Ishikawa (cell line): ENCODE measurements at regions not wholly inside any gene's neighbourhood (a gene's known extent, or its start where the extent isn't known, plus 50 kb on each side); places are given as distances from the start of the nearest gene placed in this dataset.

Source experiments
- CEBPB ChIP-seq: IDR thresholded peaks from 2 replicates; pipeline ENCODE4 v1.6.1; 2012
- CREB1 ChIP-seq: IDR thresholded peaks from 2 replicates; pipeline ENCODE4 v1.6.1; 2012; ENCODE audit warnings: low read depth
- EGR1 ChIP-seq: IDR thresholded peaks from 2 replicates; pipeline ENCODE4 v1.6.1; 2012
- EP300 ChIP-seq: IDR thresholded peaks from 2 replicates; pipeline ENCODE4 v1.6.1; 2012; ENCODE audit warnings: borderline replicate concordance
- FOXM1 ChIP-seq: IDR thresholded peaks from 2 replicates; pipeline ENCODE4 v1.6.1; 2012; ENCODE audit warnings: low read depth, borderline replicate concordance
- NFIC ChIP-seq: IDR thresholded peaks from 2 replicates; pipeline ENCODE4 v1.6.1; 2012
- RAD21 ChIP-seq: IDR thresholded peaks from 2 replicates; pipeline ENCODE4 v1.6.1; 2012; ENCODE audit warnings: low read depth
- TAF1 ChIP-seq: IDR thresholded peaks from 2 replicates; pipeline ENCODE4 v1.6.1; 2012; ENCODE audit warnings: low read depth, mild to moderate bottlenecking
- TCF12 ChIP-seq: IDR thresholded peaks from 2 replicates; pipeline ENCODE4 v1.6.1; 2012; ENCODE audit warnings: low read depth
- TEAD4 ChIP-seq: IDR thresholded peaks from 2 replicates; pipeline ENCODE4 v1.6.1; 2012
- YY1 ChIP-seq: IDR thresholded peaks from 2 replicates; pipeline ENCODE4 v1.6.1; 2012; ENCODE audit warnings: low read depth
- ZBTB7A ChIP-seq: IDR thresholded peaks from 2 replicates; pipeline ENCODE4 v1.6.1; 2012; ENCODE audit warnings: low read depth
- TF ChIP-seq, protein P1 (sequence below): IDR thresholded peaks from 2 replicates; pipeline ENCODE4 v1.6.1; 2012; ENCODE audit warnings: low read depth, mild to moderate bottlenecking
- TF ChIP-seq, protein P2 (sequence below): IDR thresholded peaks from 2 replicates; pipeline ENCODE4 v1.6.1; 2012
- TF ChIP-seq, protein P3 (sequence below): IDR thresholded peaks from 2 replicates; pipeline ENCODE4 v1.6.1; 2012

DNA sequence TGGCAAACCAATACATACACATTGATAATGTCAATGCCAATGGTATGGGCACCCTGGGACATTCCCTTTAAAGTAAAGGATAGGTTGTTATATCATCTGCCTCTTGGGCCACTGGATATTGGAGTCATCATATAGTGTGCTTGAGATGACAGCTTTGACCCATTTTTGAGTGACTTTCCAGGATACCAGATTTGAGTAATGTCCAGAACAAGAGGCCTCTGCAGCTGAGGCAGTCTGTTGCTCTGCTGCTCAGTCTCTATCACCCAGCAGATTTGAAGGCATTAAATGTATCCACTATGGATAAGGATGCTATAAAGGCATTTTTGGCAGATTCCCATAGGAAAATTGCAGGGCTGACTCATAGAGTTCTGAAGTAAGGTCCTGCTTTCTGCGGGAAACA is 525.6 kb upstream of the SEMA6A start:
- TF ChIP-seq TCF12 (no peak), CREB1 (no peak), TAF1 (no peak), EP300 (no peak), RAD21 (no peak), TEAD4 (no peak), FOXM1 (no peak), YY1 (no peak), CEBPB (no peak), EGR1 (no peak), ZBTB7A (no peak), NFIC (no peak)
- TF ChIP-seq, protein P1, sequence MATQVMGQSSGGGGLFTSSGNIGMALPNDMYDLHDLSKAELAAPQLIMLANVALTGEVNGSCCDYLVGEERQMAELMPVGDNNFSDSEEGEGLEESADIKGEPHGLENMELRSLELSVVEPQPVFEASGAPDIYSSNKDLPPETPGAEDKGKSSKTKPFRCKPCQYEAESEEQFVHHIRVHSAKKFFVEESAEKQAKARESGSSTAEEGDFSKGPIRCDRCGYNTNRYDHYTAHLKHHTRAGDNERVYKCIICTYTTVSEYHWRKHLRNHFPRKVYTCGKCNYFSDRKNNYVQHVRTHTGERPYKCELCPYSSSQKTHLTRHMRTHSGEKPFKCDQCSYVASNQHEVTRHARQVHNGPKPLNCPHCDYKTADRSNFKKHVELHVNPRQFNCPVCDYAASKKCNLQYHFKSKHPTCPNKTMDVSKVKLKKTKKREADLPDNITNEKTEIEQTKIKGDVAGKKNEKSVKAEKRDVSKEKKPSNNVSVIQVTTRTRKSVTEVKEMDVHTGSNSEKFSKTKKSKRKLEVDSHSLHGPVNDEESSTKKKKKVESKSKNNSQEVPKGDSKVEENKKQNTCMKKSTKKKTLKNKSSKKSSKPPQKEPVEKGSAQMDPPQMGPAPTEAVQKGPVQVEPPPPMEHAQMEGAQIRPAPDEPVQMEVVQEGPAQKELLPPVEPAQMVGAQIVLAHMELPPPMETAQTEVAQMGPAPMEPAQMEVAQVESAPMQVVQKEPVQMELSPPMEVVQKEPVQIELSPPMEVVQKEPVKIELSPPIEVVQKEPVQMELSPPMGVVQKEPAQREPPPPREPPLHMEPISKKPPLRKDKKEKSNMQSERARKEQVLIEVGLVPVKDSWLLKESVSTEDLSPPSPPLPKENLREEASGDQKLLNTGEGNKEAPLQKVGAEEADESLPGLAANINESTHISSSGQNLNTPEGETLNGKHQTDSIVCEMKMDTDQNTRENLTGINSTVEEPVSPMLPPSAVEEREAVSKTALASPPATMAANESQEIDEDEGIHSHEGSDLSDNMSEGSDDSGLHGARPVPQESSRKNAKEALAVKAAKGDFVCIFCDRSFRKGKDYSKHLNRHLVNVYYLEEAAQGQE: no peak
- TF ChIP-seq, protein P2, sequence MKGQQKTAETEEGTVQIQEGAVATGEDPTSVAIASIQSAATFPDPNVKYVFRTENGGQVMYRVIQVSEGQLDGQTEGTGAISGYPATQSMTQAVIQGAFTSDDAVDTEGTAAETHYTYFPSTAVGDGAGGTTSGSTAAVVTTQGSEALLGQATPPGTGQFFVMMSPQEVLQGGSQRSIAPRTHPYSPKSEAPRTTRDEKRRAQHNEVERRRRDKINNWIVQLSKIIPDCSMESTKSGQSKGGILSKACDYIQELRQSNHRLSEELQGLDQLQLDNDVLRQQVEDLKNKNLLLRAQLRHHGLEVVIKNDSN: no peak
- TF ChIP-seq, protein P3, sequence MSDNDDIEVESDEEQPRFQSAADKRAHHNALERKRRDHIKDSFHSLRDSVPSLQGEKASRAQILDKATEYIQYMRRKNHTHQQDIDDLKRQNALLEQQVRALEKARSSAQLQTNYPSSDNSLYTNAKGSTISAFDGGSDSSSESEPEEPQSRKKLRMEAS: no peak

DNA sequence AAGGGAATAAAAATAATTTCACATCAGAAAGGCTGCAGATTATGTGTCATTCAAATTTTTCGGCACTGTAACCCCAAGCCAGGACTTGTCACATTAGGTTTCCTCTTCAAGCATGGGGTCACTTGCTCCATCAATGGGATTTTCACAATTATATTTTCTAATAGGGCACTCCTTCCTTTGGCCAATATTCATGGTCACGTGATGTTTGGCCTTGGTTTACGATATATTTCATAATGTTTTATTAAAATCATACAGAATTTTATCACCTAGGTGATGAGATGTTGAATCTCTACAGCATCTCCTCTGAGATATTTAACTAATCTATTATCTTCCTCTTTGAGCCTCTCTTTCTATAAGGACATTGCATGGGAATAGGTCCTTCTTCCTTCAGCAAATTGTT is 523.5 kb upstream of the SEMA6A start:
- TF ChIP-seq, protein P2: no peak
- TF ChIP-seq, protein P3: no peak
- TF ChIP-seq ZBTB7A (no peak), TAF1 (no peak), EGR1 (no peak), CEBPB (no peak), EP300 (no peak), TEAD4 (no peak), RAD21 (no peak), TCF12 (no peak), CREB1 (no peak), FOXM1 (no peak), NFIC (no peak), YY1 (no peak)
- TF ChIP-seq, protein P1: no peak

- TF ChIP-seq NFIC: no peak
- no peak for TF ChIP-seq FOXM1
- TF ChIP-seq, protein P3: no peak
- TF ChIP-seq CREB1: no peak
- TF ChIP-seq EP300: no peak
- TF ChIP-seq CEBPB: no peak
- no peak for TF ChIP-seq EGR1
- no peak for TF ChIP-seq TAF1
- no peak for TF ChIP-seq TCF12
- TF ChIP-seq, protein P1: no peak
- TF ChIP-seq YY1: no peak
- TF ChIP-seq TEAD4: no peak
- no peak for TF ChIP-seq RAD21
- no peak for TF ChIP-seq ZBTB7A
- TF ChIP-seq, protein P2: no peak
These were observed 521.0 kb upstream of the SEMA6A start for GRCh38 chr5:117095346-117096332.
